ENCODE measurements at regions not wholly inside any gene's neighbourhood (a gene's known extent, or its start where the extent isn't known, plus 50 kb on each side); places are given as distances from the start of the nearest gene placed in this dataset.

DNA sequence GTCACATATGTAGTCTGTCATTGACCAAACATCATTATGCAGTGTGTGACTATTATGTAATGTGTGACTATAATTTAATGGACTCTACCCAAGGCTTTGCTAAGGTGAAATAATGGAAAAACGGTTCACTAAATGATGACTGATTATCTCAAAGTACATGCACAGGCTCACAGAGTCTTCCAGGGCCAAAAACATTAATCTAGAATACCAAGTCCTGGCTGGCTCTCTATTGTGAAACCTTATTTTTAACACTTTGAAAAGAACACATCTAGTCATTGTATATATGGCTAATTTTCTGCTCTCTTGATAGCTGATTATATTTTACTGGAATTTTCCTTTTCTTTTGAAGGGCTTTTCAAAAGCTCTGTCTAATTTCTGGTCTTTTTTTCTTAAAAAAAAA, 102.9 kb upstream of the THUMPD2 start:
- TF ChIP-seq, protein P1, sequence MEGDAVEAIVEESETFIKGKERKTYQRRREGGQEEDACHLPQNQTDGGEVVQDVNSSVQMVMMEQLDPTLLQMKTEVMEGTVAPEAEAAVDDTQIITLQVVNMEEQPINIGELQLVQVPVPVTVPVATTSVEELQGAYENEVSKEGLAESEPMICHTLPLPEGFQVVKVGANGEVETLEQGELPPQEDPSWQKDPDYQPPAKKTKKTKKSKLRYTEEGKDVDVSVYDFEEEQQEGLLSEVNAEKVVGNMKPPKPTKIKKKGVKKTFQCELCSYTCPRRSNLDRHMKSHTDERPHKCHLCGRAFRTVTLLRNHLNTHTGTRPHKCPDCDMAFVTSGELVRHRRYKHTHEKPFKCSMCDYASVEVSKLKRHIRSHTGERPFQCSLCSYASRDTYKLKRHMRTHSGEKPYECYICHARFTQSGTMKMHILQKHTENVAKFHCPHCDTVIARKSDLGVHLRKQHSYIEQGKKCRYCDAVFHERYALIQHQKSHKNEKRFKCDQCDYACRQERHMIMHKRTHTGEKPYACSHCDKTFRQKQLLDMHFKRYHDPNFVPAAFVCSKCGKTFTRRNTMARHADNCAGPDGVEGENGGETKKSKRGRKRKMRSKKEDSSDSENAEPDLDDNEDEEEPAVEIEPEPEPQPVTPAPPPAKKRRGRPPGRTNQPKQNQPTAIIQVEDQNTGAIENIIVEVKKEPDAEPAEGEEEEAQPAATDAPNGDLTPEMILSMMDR (IDR thresholded peaks at IDR 0.05; ENCODE audit: low read depth, low read length) = no peak
- TF ChIP-seq EZH2phosphoT487 (IDR thresholded peaks at IDR 0.05; ENCODE audit: low read depth) = no peak

All from OCI-LY3 (cell line).